Neuronal stem cell (in vitro differentiated cells): ENCODE measurements at regions not wholly inside any gene's neighbourhood (a gene's known extent, or its start where the extent isn't known, plus 50 kb on each side); places are given as distances from the start of the nearest gene placed in this dataset.

Experiments used
- DNase-seq: peaks from one replicate; pipeline ENCODE4 v3.0.0-alpha.2; 2013; ENCODE audit warnings: low spot score
- H2AFZ ChIP-seq: one replicate; pipeline ENCODE4 v1.6.1; 2013; ENCODE audit warnings: mild to moderate bottlenecking, low read length, inconsistent platforms
- H2AK5ac ChIP-seq: 2 replicates; pipeline ENCODE4 v1.6.1; 2013; ENCODE audit warnings: low read depth, mild to moderate bottlenecking, inconsistent platforms, low read length, moderate library complexity, mixed read lengths
- H2BK120ac ChIP-seq: 2 replicates; pipeline ENCODE4 v1.6.1; 2013; ENCODE audit warnings: low read depth, mild to moderate bottlenecking, inconsistent platforms, low read length, moderate library complexity, mixed read lengths
- H2BK12ac ChIP-seq: one replicate; pipeline ENCODE4 v1.6.1; 2013; ENCODE audit warnings: low read length, inconsistent platforms
- H2BK15ac ChIP-seq: 2 replicates; pipeline ENCODE4 v1.6.1; 2013; ENCODE audit warnings: mild to moderate bottlenecking, low read length, inconsistent platforms, mixed read lengths
- H2BK5ac ChIP-seq: one replicate; pipeline ENCODE4 v1.6.1; 2013; ENCODE audit warnings: inconsistent platforms, mild to moderate bottlenecking, low read length, moderate library complexity
- H3K14ac ChIP-seq: one replicate; pipeline ENCODE4 v1.6.1; 2013; ENCODE audit warnings: low read length, inconsistent platforms
- H3K18ac ChIP-seq: 2 replicates; pipeline ENCODE4 v1.6.1; 2013; ENCODE audit warnings: low read length, inconsistent platforms
- H3K23ac ChIP-seq: 2 replicates; pipeline ENCODE4 v1.6.1; 2013; ENCODE audit warnings: low read depth, mild to moderate bottlenecking, mixed read lengths, low read length, inconsistent platforms; ENCODE audit not compliant: poor library complexity
- H3K27ac ChIP-seq: replicated peaks from 3 replicates; pipeline ENCODE4 v1.5.1; 2013; ENCODE audit warnings: low read length, inconsistent platforms
- H3K27me3 ChIP-seq, 3 experiments: 2 replicates each; pipeline ENCODE4 v1.6.1; 2013; ENCODE audit warnings: low read length in 3 of 3, mild to moderate bottlenecking in 2 of 3, inconsistent platforms in 1 of 3, low read depth in 1 of 3, mixed read lengths in 1 of 3, moderate library complexity in 1 of 3; ENCODE audit not compliant: control insufficient read depth in 3 of 3, insufficient read depth in 3 of 3
- H3K36me3 ChIP-seq, 2 donors: replicated peaks in 1 of 2; 2 replicates each; pipeline ENCODE4 v1.6.1; 2013; ENCODE audit warnings: low read length in 2 of 2; ENCODE audit not compliant: control insufficient read depth in 2 of 2, insufficient read depth in 2 of 2
- H3K4ac ChIP-seq: 2 replicates; pipeline ENCODE4 v1.6.1; 2013; ENCODE audit warnings: inconsistent platforms, mild to moderate bottlenecking, low read length, moderate library complexity
- H3K4me1 ChIP-seq, 2 donors: 1 replicate in 1 of 2; 2 replicates in 1 of 2; pipeline ENCODE4 v1.6.1; 2013; ENCODE audit warnings: low read length in 2 of 2, low read depth in 1 of 2; ENCODE audit not compliant: control insufficient read depth in 2 of 2, insufficient read depth in 1 of 2
- H3K4me2 ChIP-seq: one replicate; pipeline ENCODE4 v1.6.1; 2013; ENCODE audit warnings: mild to moderate bottlenecking, low read length, inconsistent platforms; ENCODE audit not compliant: insufficient read depth, poor library complexity, severe bottlenecking
- H3K4me3 ChIP-seq, 2 donors: 2 replicates each; pipeline ENCODE4 v1.5.1; 2013; ENCODE audit warnings: low read length in 2 of 2, mild to moderate bottlenecking in 2 of 2, inconsistent platforms in 1 of 2, moderate library complexity in 1 of 2
- H3K79me1 ChIP-seq: one replicate; pipeline ENCODE4 v1.6.1; 2013; ENCODE audit warnings: low read depth, mild to moderate bottlenecking, inconsistent platforms, low read length, moderate library complexity
- H3K9ac ChIP-seq: one replicate; pipeline ENCODE4 v1.6.1; 2013; ENCODE audit warnings: mild to moderate bottlenecking, low read depth, low read length, inconsistent platforms; ENCODE audit not compliant: poor library complexity
- H3K9me3 ChIP-seq, 2 donors: replicated peaks in 1 of 2; 2 replicates each; pipeline versions ENCODE3 to v1.6.1; 2013; ENCODE audit warnings: low read length in 2 of 2, mild to moderate bottlenecking in 2 of 2, inconsistent platforms in 1 of 2, low read depth in 1 of 2, mixed read lengths in 1 of 2, moderate library complexity in 1 of 2; ENCODE audit not compliant: control insufficient read depth in 2 of 2, insufficient read depth in 1 of 2
- H4K8ac ChIP-seq: one replicate; pipeline ENCODE4 v1.6.1; 2013; ENCODE audit warnings: low read depth, mild to moderate bottlenecking, inconsistent platforms, low read length, moderate library complexity
- H4K91ac ChIP-seq: one replicate; pipeline ENCODE4 v1.6.1; 2013; ENCODE audit warnings: low read length, low read depth, mild to moderate bottlenecking, inconsistent platforms; ENCODE audit not compliant: poor library complexity
- WGBS, 2 donors: extraction: QIAGEN DNeasy Blood & Tissue Kit; methylation state at CpG; one replicate each; pipeline ENCODE4 v1.1.7; 2013; ENCODE audit warnings: missing lambda C conversion rate in 2 of 2, mixed read lengths in 1 of 2; ENCODE audit not compliant: insufficient read length in 2 of 2, insufficient replicate concordance in 1 of 2; ENCODE audit errors: extremely low coverage in 2 of 2; 5-methylcytosine and 5-hydroxymethylcytosine counted together

DNA sequence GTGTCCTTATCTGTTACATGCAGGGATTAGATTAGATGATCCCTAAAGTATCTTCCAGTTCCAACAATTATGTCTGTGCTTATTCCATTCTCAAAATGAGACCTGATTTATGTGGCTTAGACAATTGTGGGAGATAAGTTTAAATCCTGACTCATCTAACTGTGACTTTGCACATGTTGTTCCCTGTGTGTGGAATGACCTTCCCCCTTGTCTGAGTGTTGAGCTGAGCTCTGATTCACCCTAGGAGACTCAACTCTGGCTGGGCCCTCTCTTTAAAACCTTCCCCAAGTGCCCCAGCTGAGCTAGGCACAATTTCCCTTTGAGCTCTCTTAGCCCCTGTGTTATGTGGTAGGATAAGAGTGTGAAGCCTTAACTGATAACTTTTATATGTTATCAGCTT is 118.9 kb upstream of the ELL2 start:
- no peak overlapping the region for H3K27ac ChIP-seq
- no peak overlapping the region for H3K18ac ChIP-seq
- H2BK15ac ChIP-seq: no peak overlapping the region
- no peak overlapping the region for H3K23ac ChIP-seq
- H2AK5ac ChIP-seq: no peak overlapping the region
- H3K4me3 ChIP-seq: no peak overlapping the region
- no peaks in the 10 kb centered on the region for H3K9me3 ChIP-seq
- H4K8ac ChIP-seq: no peak overlapping the region
- no peak overlapping the region for H4K91ac ChIP-seq
- no peak overlapping the region for H3K14ac ChIP-seq
- no peaks in the 10 kb centered on the region for H3K36me3 ChIP-seq
- no peak overlapping the region for H2AFZ ChIP-seq
- no peak overlapping the region for H2BK5ac ChIP-seq
- no peak overlapping the region for H2BK12ac ChIP-seq
- no peak overlapping the region for H3K9ac ChIP-seq
- no peaks in the 10 kb centered on the region for H3K27me3 ChIP-seq
- no peak overlapping the region for H2BK120ac ChIP-seq
- no peaks in the 10 kb centered on the region for H3K79me1 ChIP-seq
- H3K4me1 ChIP-seq: no peaks in the 10 kb centered on the region
- no peak overlapping the region for H3K4ac ChIP-seq
- H3K4me2 ChIP-seq: no peak overlapping the region
- DNase-seq: no peak

DNA sequence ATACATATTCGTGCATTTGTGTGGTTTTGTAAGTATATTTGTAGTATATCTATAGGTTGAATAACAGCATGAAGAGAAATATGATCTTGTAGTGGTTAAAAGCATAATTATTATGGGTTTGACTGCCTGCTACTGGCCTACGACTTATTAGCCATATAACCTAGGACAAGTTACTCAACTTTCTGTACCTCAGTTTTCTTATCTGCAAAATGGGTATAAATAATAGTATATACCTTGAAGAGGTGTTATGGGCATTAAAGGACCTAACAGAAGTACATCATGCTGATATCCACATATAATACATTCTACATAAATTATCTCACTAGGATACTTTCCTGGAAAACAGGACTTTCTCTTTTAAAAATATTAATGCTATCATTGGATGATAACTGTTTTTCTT is 118.3 kb upstream of the ELL2 start:
- no peaks in the 10 kb centered on the region for H3K36me3 ChIP-seq
- H2AFZ ChIP-seq: no peak overlapping the region
- H4K91ac ChIP-seq: no peak overlapping the region
- H3K18ac ChIP-seq: no peak overlapping the region
- H3K4me3 ChIP-seq: no peak overlapping the region
- no peaks in the 10 kb centered on the region for H3K27me3 ChIP-seq
- H3K79me1 ChIP-seq: no peaks in the 10 kb centered on the region
- H2AK5ac ChIP-seq: no peak overlapping the region
- no peaks in the 10 kb centered on the region for H3K4me1 ChIP-seq
- H3K23ac ChIP-seq: no peak overlapping the region
- H3K27ac ChIP-seq: no peak overlapping the region
- H3K4me2 ChIP-seq: no peak overlapping the region
- no peaks in the 10 kb centered on the region for H3K9me3 ChIP-seq
- no peak overlapping the region for H2BK12ac ChIP-seq
- H3K4ac ChIP-seq: no peak overlapping the region
- H2BK15ac ChIP-seq: no peak overlapping the region
- H2BK5ac ChIP-seq: no peak overlapping the region
- no peak overlapping the region for H4K8ac ChIP-seq
- H3K14ac ChIP-seq: no peak overlapping the region
- H3K9ac ChIP-seq: no peak overlapping the region
- H2BK120ac ChIP-seq: no peak overlapping the region
- WGBS, 2 donors: no CpG with 5 or more reads among the region's 2 CpGs
- DNase-seq: no peak

DNA sequence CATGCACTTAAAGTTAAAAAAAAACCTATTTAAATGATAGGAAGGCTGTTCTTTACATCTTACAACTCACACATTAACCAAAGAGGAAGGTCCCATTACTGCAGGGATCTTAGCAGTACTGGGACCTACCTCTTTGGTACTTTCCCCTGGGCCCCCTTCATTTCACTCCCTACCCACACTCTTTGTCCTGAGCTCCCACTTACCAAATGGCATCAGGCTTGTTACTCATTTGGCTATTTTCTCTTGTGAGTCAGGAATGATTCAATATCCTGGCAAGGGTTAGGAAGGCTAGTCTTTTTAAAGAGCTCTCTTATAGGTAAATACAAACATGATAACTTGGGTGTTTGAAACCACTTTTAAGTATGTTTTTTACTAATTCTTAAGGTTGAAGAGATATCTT is 117.4 kb upstream of the ELL2 start:
- no peak overlapping the region for H3K27ac ChIP-seq
- H3K79me1 ChIP-seq: no peaks in the 10 kb centered on the region
- H3K14ac ChIP-seq: no peak overlapping the region
- no peak for DNase-seq
- peaks cover 0 to under 1% (median 0%) of the 10 kb centered on the region in 3 experiments for H3K27me3 ChIP-seq
- no peak overlapping the region for H3K4me2 ChIP-seq
- no peak overlapping the region for H2BK15ac ChIP-seq
- H2AFZ ChIP-seq: no peak overlapping the region
- no peaks in the 10 kb centered on the region for H3K9me3 ChIP-seq
- H3K4me3 ChIP-seq: no peak overlapping the region
- no peak overlapping the region for H3K23ac ChIP-seq
- no peak overlapping the region for H3K9ac ChIP-seq
- no peak overlapping the region for H2BK120ac ChIP-seq
- H4K91ac ChIP-seq: no peak overlapping the region
- H2BK12ac ChIP-seq: no peak overlapping the region
- no peak overlapping the region for H3K4ac ChIP-seq
- no peaks in the 10 kb centered on the region for H3K4me1 ChIP-seq
- H3K18ac ChIP-seq: no peak overlapping the region
- H4K8ac ChIP-seq: no peak overlapping the region
- H3K36me3 ChIP-seq: no peaks in the 10 kb centered on the region
- H2BK5ac ChIP-seq: no peak overlapping the region
- no peak overlapping the region for H2AK5ac ChIP-seq

DNA sequence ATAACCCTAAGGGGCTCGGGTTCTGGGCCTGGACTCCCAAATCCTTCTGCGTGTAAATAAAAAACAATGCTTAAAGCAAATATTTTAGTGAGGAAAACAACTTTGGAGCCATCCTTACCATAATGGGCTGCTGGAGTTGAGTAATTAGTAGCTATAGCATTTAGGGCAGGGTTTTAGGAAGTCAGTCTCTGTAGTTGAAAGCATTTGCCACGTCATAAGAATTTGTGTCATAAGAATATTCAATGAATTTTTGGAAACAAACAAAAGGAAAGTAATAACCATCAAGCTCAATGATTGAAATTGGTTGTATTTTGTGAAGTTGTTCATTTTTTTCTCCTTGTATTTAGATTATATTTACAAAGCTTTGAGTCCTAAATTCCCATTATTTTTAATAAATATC is 114.8 kb upstream of the ELL2 start:
- no CpG with 5 or more reads among the region's 3 CpGs for WGBS, 2 donors
- no peak overlapping the region for H3K4me3 ChIP-seq
- H4K91ac ChIP-seq: no peak overlapping the region

More for the DNA sequence above, 114.8 kb upstream of the ELL2 start:
- no peak overlapping the region for H3K4ac ChIP-seq
- H3K9ac ChIP-seq: no peak overlapping the region
- H3K14ac ChIP-seq: no peak overlapping the region
- no peak overlapping the region for H2BK120ac ChIP-seq
- no peak overlapping the region for H2BK15ac ChIP-seq
- DNase-seq: no peak
- H3K9me3 ChIP-seq: no peaks in the 10 kb centered on the region
- H2BK12ac ChIP-seq: no peak overlapping the region
- H3K79me1 ChIP-seq: no peaks in the 10 kb centered on the region
- no peak overlapping the region for H3K4me2 ChIP-seq
- H3K23ac ChIP-seq: no peak overlapping the region
- no peak overlapping the region for H2BK5ac ChIP-seq
- H2AFZ ChIP-seq: no peak overlapping the region
- no peaks in the 10 kb centered on the region for H3K36me3 ChIP-seq
- H3K27ac ChIP-seq: no peak overlapping the region
- no peak overlapping the region for H4K8ac ChIP-seq
- H3K18ac ChIP-seq: no peak overlapping the region
- H3K27me3 ChIP-seq: peaks cover 0 to 11% (median 0%) of the 10 kb centered on the region in 3 experiments
- no peaks in the 10 kb centered on the region for H3K4me1 ChIP-seq
- H2AK5ac ChIP-seq: no peak overlapping the region
